ENCODE measurements at regions not wholly inside any gene's neighbourhood (a gene's known extent, or its start where the extent isn't known, plus 50 kb on each side); places are given as distances from the start of the nearest gene placed in this dataset.
"Not testable (repeated sequence)": the region's sequence is repeated elsewhere in the genome, so short reads cannot be mapped to it uniquely, and the experiment has no call there.

DNA sequence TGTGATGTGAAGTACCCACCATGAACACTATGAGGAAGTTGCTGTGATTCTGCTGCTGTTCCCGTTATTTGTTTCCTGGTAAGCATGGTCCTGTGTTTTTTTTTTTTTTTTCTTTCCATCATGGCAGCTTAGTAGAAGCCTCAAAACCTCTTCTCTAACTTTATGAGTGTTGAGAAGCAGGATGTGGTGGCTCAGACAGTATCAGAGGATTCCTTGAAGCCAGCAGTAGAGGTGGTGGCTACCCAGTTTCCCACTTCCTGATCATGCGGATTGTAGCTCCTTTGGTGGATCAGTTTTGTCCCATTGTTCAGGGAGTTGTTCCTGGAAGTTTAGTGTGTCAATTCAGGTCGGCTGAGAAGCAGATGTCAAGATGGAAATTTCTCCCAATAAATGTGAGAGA, 175.8 kb downstream of the ATP23 start:
- intact Hi-C loops (cut with DNase I; ENCODE audit: low total_unique reads): no loop called here
- Histone ChIP-seq H3K4me3 (no peak overlapping the region), H3K9me3 (peaks cover 0 to 6% (median 0%) of the 10 kb centered on the region in 3 donors), H3K36me3 (no peaks in the 10 kb centered on the region), H3K27me3 (no peaks in the 10 kb centered on the region), H3K4me1 (no peaks in the 10 kb centered on the region), H3K27ac (no peak overlapping the region)
- DNase-seq: no peak
- TF ChIP-seq, protein P1, sequence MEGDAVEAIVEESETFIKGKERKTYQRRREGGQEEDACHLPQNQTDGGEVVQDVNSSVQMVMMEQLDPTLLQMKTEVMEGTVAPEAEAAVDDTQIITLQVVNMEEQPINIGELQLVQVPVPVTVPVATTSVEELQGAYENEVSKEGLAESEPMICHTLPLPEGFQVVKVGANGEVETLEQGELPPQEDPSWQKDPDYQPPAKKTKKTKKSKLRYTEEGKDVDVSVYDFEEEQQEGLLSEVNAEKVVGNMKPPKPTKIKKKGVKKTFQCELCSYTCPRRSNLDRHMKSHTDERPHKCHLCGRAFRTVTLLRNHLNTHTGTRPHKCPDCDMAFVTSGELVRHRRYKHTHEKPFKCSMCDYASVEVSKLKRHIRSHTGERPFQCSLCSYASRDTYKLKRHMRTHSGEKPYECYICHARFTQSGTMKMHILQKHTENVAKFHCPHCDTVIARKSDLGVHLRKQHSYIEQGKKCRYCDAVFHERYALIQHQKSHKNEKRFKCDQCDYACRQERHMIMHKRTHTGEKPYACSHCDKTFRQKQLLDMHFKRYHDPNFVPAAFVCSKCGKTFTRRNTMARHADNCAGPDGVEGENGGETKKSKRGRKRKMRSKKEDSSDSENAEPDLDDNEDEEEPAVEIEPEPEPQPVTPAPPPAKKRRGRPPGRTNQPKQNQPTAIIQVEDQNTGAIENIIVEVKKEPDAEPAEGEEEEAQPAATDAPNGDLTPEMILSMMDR (IDR thresholded peaks at IDR 0.05): no peak

DNA sequence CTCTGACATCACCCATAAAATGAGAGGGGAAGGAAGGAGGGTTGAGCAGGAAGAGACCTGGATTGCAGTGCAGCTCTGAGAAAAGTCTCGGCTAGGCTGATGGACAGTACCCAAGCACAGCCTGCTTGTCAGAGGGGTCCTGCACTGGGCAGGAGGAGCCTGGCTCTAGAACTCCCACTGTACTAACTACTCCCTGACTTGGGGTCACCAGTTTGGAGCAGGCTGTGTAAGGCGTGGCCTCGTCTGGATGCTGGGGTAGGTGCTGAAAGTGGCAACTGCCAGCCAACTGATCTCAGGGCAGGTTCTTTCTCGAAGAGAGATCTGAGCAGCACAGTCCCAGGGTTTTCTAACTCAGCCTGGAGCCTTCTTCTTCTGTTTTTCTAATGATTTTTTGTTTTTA, 176.3 kb downstream of the ATP23 start:
- Histone ChIP-seq H3K4me1 (no peaks in the 10 kb centered on the region), H3K9me3 (peaks cover 0 to 6% (median 0%) of the 10 kb centered on the region in 3 donors), H3K27me3 (no peaks in the 10 kb centered on the region), H3K4me3 (no peak overlapping the region), H3K27ac (no peak overlapping the region), H3K36me3 (no peaks in the 10 kb centered on the region)
- intact Hi-C loops (cut with DNase I; ENCODE audit: low total_unique reads): no loop called here
- TF ChIP-seq, protein P1 (IDR thresholded peaks at IDR 0.05): no peak
- no peak for DNase-seq

- intact Hi-C loops (cut with DNase I; ENCODE audit: low total_unique reads); H3K27me3 ChIP-seq; H3K4me3 ChIP-seq; DNase-seq; H3K36me3 ChIP-seq; H3K9me3 ChIP-seq; H3K4me1 ChIP-seq; H3K27ac ChIP-seq: not testable (repeated sequence)
Measured at GRCh38 chr12:58125761-58126160, 184.4 kb downstream of the ATP23 start.

GRCh38 chr12:58131986-58132755, 190.8 kb downstream of the ATP23 start:
- TF ChIP-seq, protein P1 (IDR thresholded peaks at IDR 0.05): no peak
- Histone ChIP-seq H3K4me1 (no peaks in the 10 kb centered on the region), H3K4me3 (no peak overlapping the region), H3K27ac (no peak overlapping the region), H3K27me3 (no peaks in the 10 kb centered on the region), H3K9me3 (no peaks in the 10 kb centered on the region), H3K36me3 (no peaks in the 10 kb centered on the region)
- intact Hi-C loops (cut with DNase I; ENCODE audit: low total_unique reads): no loop called here
- no peak for DNase-seq

GRCh38 chr12:58138424-58138823, 197.1 kb downstream of the ATP23 start:
- TF ChIP-seq, protein P1 (IDR thresholded peaks at IDR 0.05): no peak
- H3K9me3 ChIP-seq: no peaks in the 10 kb centered on the region
- no peaks in the 10 kb centered on the region for H3K27me3 ChIP-seq
- no peak overlapping the region for H3K4me3 ChIP-seq
- intact Hi-C loops (cut with DNase I; ENCODE audit: low total_unique reads): no loop called here
- DNase-seq: no peak
- H3K4me1 ChIP-seq: no peaks in the 10 kb centered on the region
- no peak overlapping the region for H3K27ac ChIP-seq
- H3K36me3 ChIP-seq: no peaks in the 10 kb centered on the region

DNA sequence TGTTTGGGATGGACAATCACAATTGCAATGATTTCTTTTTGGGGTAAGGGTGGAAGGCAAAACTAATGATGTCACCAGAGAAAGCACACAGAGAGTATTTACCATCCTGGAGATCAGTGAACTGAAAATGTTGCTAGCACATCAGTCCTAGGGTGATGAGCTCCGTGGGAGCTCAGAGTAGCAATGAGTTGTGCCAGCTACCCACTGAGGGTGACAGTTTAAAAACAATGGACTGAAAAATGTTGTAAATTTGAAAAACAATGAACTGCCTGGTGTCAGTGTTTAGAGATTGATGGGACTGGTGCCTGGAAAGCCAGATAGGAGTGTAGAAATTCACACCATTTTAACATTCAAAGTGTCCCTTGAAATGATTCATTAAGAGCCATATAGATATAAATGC, 198.5 kb downstream of the ATP23 start:
- Histone ChIP-seq H3K27me3 (no peaks in the 10 kb centered on the region), H3K4me3 (no peak overlapping the region), H3K9me3 (no peaks in the 10 kb centered on the region), H3K4me1 (no peaks in the 10 kb centered on the region), H3K27ac (no peak overlapping the region), H3K36me3 (no peaks in the 10 kb centered on the region)
- intact Hi-C loops (cut with DNase I; ENCODE audit: low total_unique reads): no loop called here
- TF ChIP-seq, protein P1 (IDR thresholded peaks at IDR 0.05): no peak
- DNase-seq: no peak
